A673 (cell line): ENCODE measurements at regions not wholly inside any gene's neighbourhood (a gene's known extent, or its start where the extent isn't known, plus 50 kb on each side); places are given as distances from the start of the nearest gene placed in this dataset.

Source experiments
- EZH2 ChIP-seq: fragments of 200-600 bp; sonication (generic); IDR thresholded peaks from 2 replicates; pipeline ENCODE4 v1.6.1; 2017; ENCODE audit warnings: borderline replicate concordance, low read depth, mild to moderate bottlenecking, mixed read lengths, antibody characterized with exemption, low read length; ENCODE audit not compliant: poor library complexity, severe bottlenecking
- TF ChIP-seq, protein P1 (sequence below): fragments of 300-800, 200-600 bp; sonication (generic); conservative IDR thresholded peaks from 2 replicates; pipeline ENCODE4 v1.5.1; 2017; ENCODE audit warnings: low read depth, mild to moderate bottlenecking, antibody characterized with exemption, low read length, moderate library complexity, mixed read lengths

- TF ChIP-seq, protein P1, sequence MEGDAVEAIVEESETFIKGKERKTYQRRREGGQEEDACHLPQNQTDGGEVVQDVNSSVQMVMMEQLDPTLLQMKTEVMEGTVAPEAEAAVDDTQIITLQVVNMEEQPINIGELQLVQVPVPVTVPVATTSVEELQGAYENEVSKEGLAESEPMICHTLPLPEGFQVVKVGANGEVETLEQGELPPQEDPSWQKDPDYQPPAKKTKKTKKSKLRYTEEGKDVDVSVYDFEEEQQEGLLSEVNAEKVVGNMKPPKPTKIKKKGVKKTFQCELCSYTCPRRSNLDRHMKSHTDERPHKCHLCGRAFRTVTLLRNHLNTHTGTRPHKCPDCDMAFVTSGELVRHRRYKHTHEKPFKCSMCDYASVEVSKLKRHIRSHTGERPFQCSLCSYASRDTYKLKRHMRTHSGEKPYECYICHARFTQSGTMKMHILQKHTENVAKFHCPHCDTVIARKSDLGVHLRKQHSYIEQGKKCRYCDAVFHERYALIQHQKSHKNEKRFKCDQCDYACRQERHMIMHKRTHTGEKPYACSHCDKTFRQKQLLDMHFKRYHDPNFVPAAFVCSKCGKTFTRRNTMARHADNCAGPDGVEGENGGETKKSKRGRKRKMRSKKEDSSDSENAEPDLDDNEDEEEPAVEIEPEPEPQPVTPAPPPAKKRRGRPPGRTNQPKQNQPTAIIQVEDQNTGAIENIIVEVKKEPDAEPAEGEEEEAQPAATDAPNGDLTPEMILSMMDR = no peak
- no peak for TF ChIP-seq EZH2
Observed at GRCh38 chr1:96487394-96487793, 234.2 kb upstream of the PTBP2 start.
